ENCODE measurements at regions not wholly inside any gene's neighbourhood (a gene's known extent, or its start where the extent isn't known, plus 50 kb on each side); places are given as distances from the start of the nearest gene placed in this dataset.

- H3K27ac Mint-ChIP-seq = no peak overlapping the region
- peaks cover 0 to 2% of the 10 kb centered on the region in 2 experiments for H3K9me3 ChIP-seq (ENCODE audit: control insufficient read depth in 2 of 2, low read length in 2 of 2)
- peaks cover 2 to 17% (median 5%) of the 10 kb centered on the region in 7 donors for H3K9me3 Mint-ChIP-seq
- H3K4me1 ChIP-seq (ENCODE audit: control insufficient read depth, insufficient read depth, low read length, poor library complexity, severe bottlenecking) = no peaks in the 10 kb centered on the region
- no peaks in the 10 kb centered on the region for H3K4me1 Mint-ChIP-seq
- no peaks in the 10 kb centered on the region for H3K27me3 ChIP-seq (ENCODE audit: control insufficient read depth, insufficient read depth, low read length)
- no peaks in the 10 kb centered on the region for H3K36me3 ChIP-seq (ENCODE audit: control insufficient read depth, insufficient read depth, low read length)
- no peak overlapping the region for H3K27ac ChIP-seq (ENCODE audit: insufficient read depth, low read length, poor library complexity, severe bottlenecking)
- DNase-seq (no peak), ATAC-seq (ENCODE audit: low read depth in 2 of 2) (no peak)
- H3K4me3 ChIP-seq (ENCODE audit: low read depth, low read length) = no peak overlapping the region
- no peaks in the 10 kb centered on the region for H3K27me3 Mint-ChIP-seq
- H3K4me3 Mint-ChIP-seq = no peak overlapping the region
- no peaks in the 10 kb centered on the region for H3K36me3 Mint-ChIP-seq
Measured at GRCh38 chr3:75078290-75078689, 463.8 kb upstream of the CNTN3 start.

DNA sequence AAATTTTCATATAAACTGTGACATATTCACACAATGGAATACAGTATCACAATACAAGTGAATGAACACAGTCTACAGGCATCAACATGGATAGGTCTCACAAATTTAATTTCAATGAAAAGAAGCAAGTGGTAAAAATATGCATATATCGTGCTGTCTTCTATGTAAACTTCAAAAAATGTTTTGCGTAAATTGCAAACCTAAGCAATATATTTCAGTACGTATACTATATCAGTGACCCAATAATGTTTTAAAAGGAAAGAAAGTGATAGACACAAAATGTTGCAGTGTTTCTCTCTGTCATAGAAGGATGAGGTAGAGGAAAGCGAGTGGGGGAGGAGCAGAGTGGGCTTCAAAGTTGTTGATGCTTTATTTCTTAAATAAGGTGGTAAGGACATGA lies 468.4 kb upstream of the CNTN3 start:
- no peak overlapping the region for H3K4me3 Mint-ChIP-seq
- peaks cover 0 to 2% of the 10 kb centered on the region in 2 experiments for H3K9me3 ChIP-seq (ENCODE audit: control insufficient read depth in 2 of 2, low read length in 2 of 2)
- H3K36me3 ChIP-seq (ENCODE audit: control insufficient read depth, insufficient read depth, low read length) = no peaks in the 10 kb centered on the region
- H3K4me1 ChIP-seq (ENCODE audit: control insufficient read depth, insufficient read depth, low read length, poor library complexity, severe bottlenecking) = no peaks in the 10 kb centered on the region
- no peak for DNase-seq
- H3K27me3 ChIP-seq (ENCODE audit: control insufficient read depth, insufficient read depth, low read length) = no peaks in the 10 kb centered on the region
- H3K27ac ChIP-seq (ENCODE audit: insufficient read depth, low read length, poor library complexity, severe bottlenecking) = no peak overlapping the region
- ATAC-seq (ENCODE audit: low read depth in 2 of 2) = no peak
- peaks cover 2 to 25% (median 5%) of the 10 kb centered on the region in 7 donors for H3K9me3 Mint-ChIP-seq
- H3K27me3 Mint-ChIP-seq = no peaks in the 10 kb centered on the region
- no peak overlapping the region for H3K27ac Mint-ChIP-seq
- no peak overlapping the region for H3K4me3 ChIP-seq (ENCODE audit: low read depth, low read length)
- H3K4me1 Mint-ChIP-seq = no peaks in the 10 kb centered on the region
- no peaks in the 10 kb centered on the region for H3K36me3 Mint-ChIP-seq

DNA sequence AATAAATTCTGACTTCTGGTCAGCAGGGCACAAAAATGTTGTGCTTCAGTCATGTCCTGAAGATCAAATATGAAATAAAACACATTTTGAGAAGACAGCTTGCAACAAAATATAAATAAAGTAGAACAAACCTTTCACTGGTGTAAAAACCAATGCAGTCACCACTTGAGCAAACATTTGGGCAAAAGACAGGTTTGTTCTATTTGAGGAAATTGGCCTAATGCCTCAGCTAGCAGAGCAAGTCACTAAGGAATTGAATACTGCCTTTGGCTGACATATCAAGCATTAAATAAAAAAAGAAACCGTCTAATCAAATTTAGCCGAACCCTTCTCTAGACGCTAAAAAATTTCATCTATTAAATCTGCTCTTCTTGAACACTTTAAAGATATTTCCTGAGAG lies 475.4 kb upstream of the CNTN3 start:
- no peaks in the 10 kb centered on the region for H3K27me3 ChIP-seq (ENCODE audit: control insufficient read depth, insufficient read depth, low read length)
- DNase-seq (no peak), ATAC-seq (ENCODE audit: low read depth in 2 of 2) (no peak)
- H3K4me1 ChIP-seq (ENCODE audit: control insufficient read depth, insufficient read depth, low read length, poor library complexity, severe bottlenecking) = no peaks in the 10 kb centered on the region
- Mint-ChIP-seq H3K4me3 (no peak overlapping the region), H3K27ac (no peak overlapping the region), H3K4me1 (no peaks in the 10 kb centered on the region), H3K36me3 (no peaks in the 10 kb centered on the region), H3K9me3 (peaks cover 0 to 25% (median 2%) of the 10 kb centered on the region in 7 donors), H3K27me3 (no peaks in the 10 kb centered on the region)
- H3K4me3 ChIP-seq (ENCODE audit: low read depth, low read length) = no peak overlapping the region
- no peaks in the 10 kb centered on the region for H3K36me3 ChIP-seq (ENCODE audit: control insufficient read depth, insufficient read depth, low read length)
- no peak overlapping the region for H3K27ac ChIP-seq (ENCODE audit: insufficient read depth, low read length, poor library complexity, severe bottlenecking)
- no peaks in the 10 kb centered on the region for H3K9me3 ChIP-seq (ENCODE audit: control insufficient read depth in 2 of 2, low read length in 2 of 2)

GRCh38 chr3:75101329-75102147 lies 487.1 kb upstream of the CNTN3 start:
- H3K4me3 ChIP-seq (ENCODE audit: low read depth, low read length) = no peak overlapping the region
- peaks cover 0 to 8% of the 10 kb centered on the region in 2 experiments for H3K9me3 ChIP-seq (ENCODE audit: control insufficient read depth in 2 of 2, low read length in 2 of 2)
- H3K36me3 ChIP-seq (ENCODE audit: control insufficient read depth, insufficient read depth, low read length) = no peaks in the 10 kb centered on the region
- H3K4me3 Mint-ChIP-seq = no peak overlapping the region
- H3K4me1 ChIP-seq (ENCODE audit: control insufficient read depth, insufficient read depth, low read length, poor library complexity, severe bottlenecking) = no peaks in the 10 kb centered on the region
- no peak for ATAC-seq (ENCODE audit: low read depth in 2 of 2)
- H3K27ac Mint-ChIP-seq = no peak overlapping the region
- no peak overlapping the region for H3K27ac ChIP-seq (ENCODE audit: insufficient read depth, low read length, poor library complexity, severe bottlenecking)
- no peaks in the 10 kb centered on the region for H3K4me1 Mint-ChIP-seq
- H3K9me3 Mint-ChIP-seq = peaks cover 0 to 28% (median 14%) of the 10 kb centered on the region in 7 donors
- H3K27me3 Mint-ChIP-seq = no peaks in the 10 kb centered on the region
- H3K27me3 ChIP-seq (ENCODE audit: control insufficient read depth, insufficient read depth, low read length) = no peaks in the 10 kb centered on the region
- no peaks in the 10 kb centered on the region for H3K36me3 Mint-ChIP-seq
- no peak for DNase-seq

GRCh38 chr3:75110741-75111140 lies 496.3 kb upstream of the CNTN3 start:
- H3K27ac Mint-ChIP-seq = no peak overlapping the region
- ATAC-seq (ENCODE audit: low read depth in 2 of 2) (no peak), DNase-seq (no peak)
- no peaks in the 10 kb centered on the region for H3K27me3 Mint-ChIP-seq
- no peak overlapping the region for H3K27ac ChIP-seq (ENCODE audit: insufficient read depth, low read length, poor library complexity, severe bottlenecking)
- no peaks in the 10 kb centered on the region for H3K9me3 ChIP-seq (ENCODE audit: control insufficient read depth in 2 of 2, low read length in 2 of 2)
- peaks cover 0 to 4% (median 2%) of the 10 kb centered on the region in 7 donors for H3K9me3 Mint-ChIP-seq
- H3K4me3 Mint-ChIP-seq = no peak overlapping the region
- H3K27me3 ChIP-seq (ENCODE audit: control insufficient read depth, insufficient read depth, low read length) = no peaks in the 10 kb centered on the region
- no peaks in the 10 kb centered on the region for H3K36me3 Mint-ChIP-seq
- H3K4me1 Mint-ChIP-seq = no peaks in the 10 kb centered on the region
- no peak overlapping the region for H3K4me3 ChIP-seq (ENCODE audit: low read depth, low read length)
- no peaks in the 10 kb centered on the region for H3K36me3 ChIP-seq (ENCODE audit: control insufficient read depth, insufficient read depth, low read length)
- H3K4me1 ChIP-seq (ENCODE audit: control insufficient read depth, insufficient read depth, low read length, poor library complexity, severe bottlenecking) = no peaks in the 10 kb centered on the region

DNA sequence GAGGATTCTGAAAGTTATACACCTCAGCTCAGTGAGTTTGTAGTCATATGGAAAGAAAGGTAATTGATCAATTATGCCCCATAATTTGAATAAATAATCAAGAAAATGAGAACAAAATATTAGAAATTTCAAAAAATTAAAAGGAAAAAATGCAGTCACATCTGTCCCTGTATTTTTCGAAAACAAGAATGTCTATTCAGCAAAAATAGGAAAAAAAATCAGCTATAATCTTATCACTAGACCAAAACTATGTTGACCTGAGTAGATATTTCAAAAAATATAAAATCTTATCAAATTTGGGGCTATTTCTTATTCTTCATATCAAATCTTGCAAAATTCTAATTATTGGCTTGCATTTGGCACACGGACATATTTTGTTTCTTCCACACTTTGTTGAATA lies 501.2 kb upstream of the CNTN3 start:
- Mint-ChIP-seq H3K36me3 (no peaks in the 10 kb centered on the region), H3K4me3 (no peak overlapping the region), H3K27ac (no peak overlapping the region), H3K4me1 (no peaks in the 10 kb centered on the region), H3K27me3 (peaks cover 4% of the 10 kb centered on the region), H3K9me3 (peaks cover 0 to 5% (median 1%) of the 10 kb centered on the region in 7 donors)
- no peaks in the 10 kb centered on the region for H3K36me3 ChIP-seq (ENCODE audit: control insufficient read depth, insufficient read depth, low read length)
- H3K4me3 ChIP-seq (ENCODE audit: low read depth, low read length) = no peak overlapping the region
- no peak for DNase-seq
- H3K4me1 ChIP-seq (ENCODE audit: control insufficient read depth, insufficient read depth, low read length, poor library complexity, severe bottlenecking) = no peaks in the 10 kb centered on the region
- no peak for ATAC-seq (ENCODE audit: low read depth in 2 of 2)
- no peaks in the 10 kb centered on the region for H3K27me3 ChIP-seq (ENCODE audit: control insufficient read depth, insufficient read depth, low read length)
- H3K9me3 ChIP-seq (ENCODE audit: control insufficient read depth in 2 of 2, low read length in 2 of 2) = no peaks in the 10 kb centered on the region
- H3K27ac ChIP-seq (ENCODE audit: insufficient read depth, low read length, poor library complexity, severe bottlenecking) = no peak overlapping the region

- H3K9me3 Mint-ChIP-seq = peaks cover 0 to 5% (median 1%) of the 10 kb centered on the region in 7 donors
- Histone ChIP-seq H3K27ac (ENCODE audit: insufficient read depth, low read length, poor library complexity, severe bottlenecking) (no peak overlapping the region), H3K4me1 (ENCODE audit: control insufficient read depth, insufficient read depth, low read length, poor library complexity, severe bottlenecking) (no peaks in the 10 kb centered on the region), H3K36me3 (ENCODE audit: control insufficient read depth, insufficient read depth, low read length) (no peaks in the 10 kb centered on the region), H3K9me3 (ENCODE audit: control insufficient read depth in 2 of 2, low read length in 2 of 2) (no peaks in the 10 kb centered on the region), H3K27me3 (ENCODE audit: control insufficient read depth, insufficient read depth, low read length) (no peaks in the 10 kb centered on the region), H3K4me3 (ENCODE audit: low read depth, low read length) (no peak overlapping the region)
- no peaks in the 10 kb centered on the region for H3K36me3 Mint-ChIP-seq
- no peak overlapping the region for H3K27ac Mint-ChIP-seq
- peaks cover 4% of the 10 kb centered on the region for H3K27me3 Mint-ChIP-seq
- ATAC-seq (ENCODE audit: low read depth in 2 of 2) = no peak
- no peak overlapping the region for H3K4me3 Mint-ChIP-seq
- H3K4me1 Mint-ChIP-seq = no peaks in the 10 kb centered on the region
- DNase-seq = no peak
Measured at GRCh38 chr3:75118779-75119178, 504.3 kb upstream of the CNTN3 start.

- Mint-ChIP-seq H3K4me1 (no peaks in the 10 kb centered on the region), H3K4me3 (no peak overlapping the region), H3K36me3 (no peaks in the 10 kb centered on the region), H3K27ac (no peak overlapping the region), H3K27me3 (no peaks in the 10 kb centered on the region), H3K9me3 (peaks cover 0 to 6% (median 1%) of the 10 kb centered on the region in 7 donors)
- Histone ChIP-seq H3K36me3 (ENCODE audit: control insufficient read depth, insufficient read depth, low read length) (no peaks in the 10 kb centered on the region), H3K4me3 (ENCODE audit: low read depth, low read length) (no peak overlapping the region), H3K4me1 (ENCODE audit: control insufficient read depth, insufficient read depth, low read length, poor library complexity, severe bottlenecking) (no peaks in the 10 kb centered on the region), H3K27me3 (ENCODE audit: control insufficient read depth, insufficient read depth, low read length) (no peaks in the 10 kb centered on the region), H3K9me3 (ENCODE audit: control insufficient read depth in 2 of 2, low read length in 2 of 2) (no peaks in the 10 kb centered on the region), H3K27ac (ENCODE audit: insufficient read depth, low read length, poor library complexity, severe bottlenecking) (no peak overlapping the region)
- DNase-seq (no peak), ATAC-seq (ENCODE audit: low read depth in 2 of 2) (no peak)
Measured at GRCh38 chr3:75126556-75126955, 512.1 kb upstream of the CNTN3 start.
